ENCODE measurements at regions not wholly inside any gene's neighbourhood (a gene's known extent, or its start where the extent isn't known, plus 50 kb on each side); places are given as distances from the start of the nearest gene placed in this dataset.

- in situ Hi-C loops (cut with HindIII; ENCODE audit: low sequenced_read_pairs): no loop called here
- no peak for DNase-seq (ENCODE audit: low read depth, low spot score)
- H3K4me3 ChIP-seq (ENCODE audit: low read depth, low read length): no peak overlapping the region
- TF ChIP-seq, protein P1, sequence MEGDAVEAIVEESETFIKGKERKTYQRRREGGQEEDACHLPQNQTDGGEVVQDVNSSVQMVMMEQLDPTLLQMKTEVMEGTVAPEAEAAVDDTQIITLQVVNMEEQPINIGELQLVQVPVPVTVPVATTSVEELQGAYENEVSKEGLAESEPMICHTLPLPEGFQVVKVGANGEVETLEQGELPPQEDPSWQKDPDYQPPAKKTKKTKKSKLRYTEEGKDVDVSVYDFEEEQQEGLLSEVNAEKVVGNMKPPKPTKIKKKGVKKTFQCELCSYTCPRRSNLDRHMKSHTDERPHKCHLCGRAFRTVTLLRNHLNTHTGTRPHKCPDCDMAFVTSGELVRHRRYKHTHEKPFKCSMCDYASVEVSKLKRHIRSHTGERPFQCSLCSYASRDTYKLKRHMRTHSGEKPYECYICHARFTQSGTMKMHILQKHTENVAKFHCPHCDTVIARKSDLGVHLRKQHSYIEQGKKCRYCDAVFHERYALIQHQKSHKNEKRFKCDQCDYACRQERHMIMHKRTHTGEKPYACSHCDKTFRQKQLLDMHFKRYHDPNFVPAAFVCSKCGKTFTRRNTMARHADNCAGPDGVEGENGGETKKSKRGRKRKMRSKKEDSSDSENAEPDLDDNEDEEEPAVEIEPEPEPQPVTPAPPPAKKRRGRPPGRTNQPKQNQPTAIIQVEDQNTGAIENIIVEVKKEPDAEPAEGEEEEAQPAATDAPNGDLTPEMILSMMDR (IDR thresholded peaks at IDR 0.05; ENCODE audit: low read depth, low read length): no peak
These were observed 547.3 kb upstream of the GBE1 start for GRCh38 chr3:82308755-82309154.

DNA sequence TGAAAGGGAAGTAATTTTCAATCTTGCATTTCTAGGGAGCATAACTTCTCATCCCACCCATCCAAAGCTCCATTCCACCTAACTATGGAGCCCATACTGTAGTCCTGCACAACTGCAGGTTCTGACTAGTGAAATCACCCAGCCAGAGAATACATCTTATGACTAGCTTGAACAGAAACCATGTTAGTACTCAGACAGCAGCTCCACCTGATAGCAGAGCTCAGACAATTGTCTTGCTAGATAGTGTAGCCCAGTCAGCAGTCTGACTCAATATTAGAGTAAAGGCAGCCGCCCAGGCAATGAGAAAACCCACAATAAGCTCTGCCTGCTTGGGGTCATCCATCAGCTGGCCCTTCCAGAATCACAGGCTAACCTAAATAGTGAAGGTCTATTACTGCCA is 544.7 kb upstream of the GBE1 start:
- in situ Hi-C loops (cut with HindIII; ENCODE audit: low sequenced_read_pairs): no loop called here
- no peak for DNase-seq (ENCODE audit: low read depth, low spot score)
- TF ChIP-seq, protein P1 (IDR thresholded peaks at IDR 0.05; ENCODE audit: low read depth, low read length): no peak
- H3K4me3 ChIP-seq (ENCODE audit: low read depth, low read length): no peak overlapping the region

GRCh38 chr3:82294609-82295008 is 533.2 kb upstream of the GBE1 start:
- H3K4me3 ChIP-seq (ENCODE audit: low read depth, low read length): no peak overlapping the region
- no peak for DNase-seq (ENCODE audit: low read depth, low spot score)
- in situ Hi-C loops (cut with HindIII; ENCODE audit: low sequenced_read_pairs): no loop called here
- TF ChIP-seq, protein P1 (IDR thresholded peaks at IDR 0.05; ENCODE audit: low read depth, low read length): no peak

DNA sequence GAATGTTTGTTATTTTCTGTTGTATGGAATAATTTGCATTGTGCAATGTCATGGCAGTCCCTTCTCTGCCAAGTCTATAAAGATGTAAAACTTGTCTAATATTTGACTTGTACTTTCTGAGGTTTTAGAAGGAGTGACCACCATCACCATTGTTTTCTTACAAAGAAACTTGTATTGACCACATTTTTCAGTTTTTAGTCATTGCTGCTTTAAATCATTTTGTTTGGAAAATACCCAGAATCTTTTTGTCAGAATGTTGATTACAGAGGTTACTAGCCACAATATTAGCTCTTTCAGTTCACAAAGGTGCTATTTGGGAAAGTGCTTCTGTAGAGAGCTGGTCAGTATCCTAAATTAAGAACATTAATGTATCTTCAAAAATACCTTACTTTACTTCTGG is 532.4 kb upstream of the GBE1 start:
- no peak for DNase-seq (ENCODE audit: low read depth, low spot score)
- TF ChIP-seq, protein P1 (IDR thresholded peaks at IDR 0.05; ENCODE audit: low read depth, low read length): no peak

GRCh38 chr3:82293435-82293834 is 532.0 kb upstream of the GBE1 start:
- DNase-seq (ENCODE audit: low read depth, low spot score): no peak
- in situ Hi-C loops (cut with HindIII; ENCODE audit: low sequenced_read_pairs): no loop called here
- TF ChIP-seq, protein P1 (IDR thresholded peaks at IDR 0.05; ENCODE audit: low read depth, low read length): no peak

More for the DNA sequence above, 532.4 kb upstream of the GBE1 start:
- in situ Hi-C loops (cut with HindIII; ENCODE audit: low sequenced_read_pairs): no loop called here
- no peak overlapping the region for H3K4me3 ChIP-seq (ENCODE audit: low read depth, low read length)

GRCh38 chr3:82287562-82287961 is 526.1 kb upstream of the GBE1 start:
- TF ChIP-seq, protein P1 (IDR thresholded peaks at IDR 0.05; ENCODE audit: low read depth, low read length): no peak
- DNase-seq (ENCODE audit: low read depth, low spot score): no peak
- no peak overlapping the region for H3K4me3 ChIP-seq (ENCODE audit: low read depth, low read length)
- in situ Hi-C loops (cut with HindIII; ENCODE audit: low sequenced_read_pairs): no loop called here

More at GRCh38 chr3:82293435-82293834, 532.0 kb upstream of the GBE1 start:
- no peak overlapping the region for H3K4me3 ChIP-seq (ENCODE audit: low read depth, low read length)

- DNase-seq (ENCODE audit: low read depth, low spot score): peak; percentile 4
- no peak overlapping the region for H3K4me3 ChIP-seq (ENCODE audit: low read depth, low read length)
- in situ Hi-C loops (cut with HindIII; ENCODE audit: low sequenced_read_pairs): no loop called here
- TF ChIP-seq, protein P1 (IDR thresholded peaks at IDR 0.05; ENCODE audit: low read depth, low read length): no peak
These were observed 519.8 kb upstream of the GBE1 start for GRCh38 chr3:82281205-82281604.

Data from astrocyte of the spinal cord (primary cell).